ENCODE measurements at regions not wholly inside any gene's neighbourhood (a gene's known extent, or its start where the extent isn't known, plus 50 kb on each side); places are given as distances from the start of the nearest gene placed in this dataset.

GRCh38 chr10:109426987-109427386, 496.3 kb downstream of the XPNPEP1 start:
- Mint-ChIP-seq H3K27ac (ENCODE audit: unreplicated experiment) (no peak overlapping the region), H3K4me3 (ENCODE audit: unreplicated experiment) (no peak overlapping the region), H3K36me3 (ENCODE audit: low read depth, unreplicated experiment) (no peaks in the 10 kb centered on the region), H3K9me3 (ENCODE audit: unreplicated experiment) (no peaks in the 10 kb centered on the region), H3K27me3 (ENCODE audit: unreplicated experiment) (no peaks in the 10 kb centered on the region), H3K4me1 (ENCODE audit: unreplicated experiment) (peaks cover 10% of the 10 kb centered on the region)
- DNase-seq (ENCODE audit: low spot score): no peak
- no peak for TF ChIP-seq CTCF (IDR thresholded peaks at IDR 0.05; ENCODE audit: unreplicated experiment)

DNA sequence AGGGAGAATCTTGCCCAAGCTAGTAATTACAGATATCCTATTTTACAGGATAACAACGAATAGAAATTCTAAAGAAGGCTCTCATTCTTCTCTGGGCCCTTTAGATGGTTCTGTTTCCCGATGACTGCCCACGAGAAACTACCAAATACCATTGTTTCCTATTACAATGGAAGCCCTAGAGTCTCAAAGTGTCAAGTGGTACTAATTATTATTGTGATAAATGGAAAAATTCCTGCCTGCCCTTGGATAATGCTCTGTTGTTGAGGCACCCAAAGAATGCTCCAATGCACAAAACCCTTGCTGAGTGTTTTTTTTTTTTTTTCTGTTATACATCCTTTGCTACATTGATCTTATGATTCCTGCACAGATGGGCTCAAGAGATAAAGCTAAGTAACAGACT, 504.5 kb downstream of the XPNPEP1 start:
- H3K4me3 Mint-ChIP-seq (ENCODE audit: unreplicated experiment): no peak overlapping the region
- H3K36me3 Mint-ChIP-seq (ENCODE audit: low read depth, unreplicated experiment): no peaks in the 10 kb centered on the region
- DNase-seq (ENCODE audit: low spot score): no peak
- no peaks in the 10 kb centered on the region for H3K27me3 Mint-ChIP-seq (ENCODE audit: unreplicated experiment)
- no peaks in the 10 kb centered on the region for H3K9me3 Mint-ChIP-seq (ENCODE audit: unreplicated experiment)
- no peak for TF ChIP-seq CTCF (IDR thresholded peaks at IDR 0.05; ENCODE audit: unreplicated experiment)
- H3K4me1 Mint-ChIP-seq (ENCODE audit: unreplicated experiment): peaks cover 17% of the 10 kb centered on the region
- no peak overlapping the region for H3K27ac Mint-ChIP-seq (ENCODE audit: unreplicated experiment)

- no peak for DNase-seq (ENCODE audit: low spot score)
- H3K9me3 Mint-ChIP-seq (ENCODE audit: unreplicated experiment): no peaks in the 10 kb centered on the region
- no peak for TF ChIP-seq CTCF (IDR thresholded peaks at IDR 0.05; ENCODE audit: unreplicated experiment)
- no peak overlapping the region for H3K4me3 Mint-ChIP-seq (ENCODE audit: unreplicated experiment)
- H3K27ac Mint-ChIP-seq (ENCODE audit: unreplicated experiment): no peak overlapping the region
- H3K27me3 Mint-ChIP-seq (ENCODE audit: unreplicated experiment): no peaks in the 10 kb centered on the region
- no peaks in the 10 kb centered on the region for H3K36me3 Mint-ChIP-seq (ENCODE audit: low read depth, unreplicated experiment)
- peaks cover 14% of the 10 kb centered on the region for H3K4me1 Mint-ChIP-seq (ENCODE audit: unreplicated experiment)
Measured at GRCh38 chr10:109417803-109418202, 505.5 kb downstream of the XPNPEP1 start.

DNA sequence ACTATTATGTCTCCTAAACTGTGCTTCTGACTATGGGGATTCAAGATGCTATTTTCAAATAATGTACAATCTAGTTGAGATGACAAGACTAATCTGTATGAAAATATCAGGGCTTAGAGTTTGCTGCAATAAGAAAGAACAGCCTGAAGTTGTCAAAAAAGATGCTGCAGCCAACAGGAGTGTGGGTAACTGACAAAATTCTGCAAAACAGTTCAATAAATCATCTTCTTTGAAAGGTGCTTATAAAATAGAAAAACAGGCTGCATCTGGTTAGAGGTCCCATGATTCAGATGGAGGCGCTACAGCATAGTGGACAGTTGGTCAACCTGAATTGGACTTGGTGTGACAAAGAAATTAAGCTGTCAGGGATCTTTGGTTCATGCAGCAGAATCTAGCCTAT, 511.0 kb downstream of the XPNPEP1 start:
- no peak for DNase-seq (ENCODE audit: low spot score)
- Mint-ChIP-seq H3K4me3 (ENCODE audit: unreplicated experiment) (no peak overlapping the region), H3K36me3 (ENCODE audit: low read depth, unreplicated experiment) (no peaks in the 10 kb centered on the region), H3K4me1 (ENCODE audit: unreplicated experiment) (no peaks in the 10 kb centered on the region), H3K27me3 (ENCODE audit: unreplicated experiment) (no peaks in the 10 kb centered on the region), H3K27ac (ENCODE audit: unreplicated experiment) (no peak overlapping the region), H3K9me3 (ENCODE audit: unreplicated experiment) (no peaks in the 10 kb centered on the region)
- TF ChIP-seq CTCF (IDR thresholded peaks at IDR 0.05; ENCODE audit: unreplicated experiment): no peak

DNA sequence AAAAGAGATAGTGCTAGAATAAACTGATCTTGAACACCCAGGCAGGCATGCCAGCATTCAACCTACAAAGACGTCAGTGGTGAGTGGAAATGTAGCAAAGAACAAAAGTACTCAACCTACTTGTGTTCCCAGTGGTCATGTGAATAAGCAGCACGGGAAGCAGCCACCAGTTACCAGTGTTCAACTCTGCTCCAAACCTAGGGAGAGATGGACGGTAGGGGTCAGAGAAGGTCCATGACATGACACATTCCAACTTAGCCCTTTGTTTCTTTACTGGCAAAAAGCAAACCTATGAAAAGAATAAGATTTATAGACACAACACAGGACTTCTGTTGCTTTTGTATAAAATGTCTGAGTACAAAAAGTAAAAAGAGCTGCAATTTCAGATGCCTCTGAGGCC, 511.4 kb downstream of the XPNPEP1 start:
- H3K4me1 Mint-ChIP-seq (ENCODE audit: unreplicated experiment): no peaks in the 10 kb centered on the region
- no peak overlapping the region for H3K27ac Mint-ChIP-seq (ENCODE audit: unreplicated experiment)
- H3K4me3 Mint-ChIP-seq (ENCODE audit: unreplicated experiment): no peak overlapping the region
- H3K27me3 Mint-ChIP-seq (ENCODE audit: unreplicated experiment): no peaks in the 10 kb centered on the region
- H3K9me3 Mint-ChIP-seq (ENCODE audit: unreplicated experiment): no peaks in the 10 kb centered on the region
- no peak for TF ChIP-seq CTCF (IDR thresholded peaks at IDR 0.05; ENCODE audit: unreplicated experiment)
- no peaks in the 10 kb centered on the region for H3K36me3 Mint-ChIP-seq (ENCODE audit: low read depth, unreplicated experiment)
- no peak for DNase-seq (ENCODE audit: low spot score)

Measured in endothelial cell (in vitro differentiated cells).